Esophagus muscularis mucosa (tissue), 4 donors: ENCODE measurements at regions not wholly inside any gene's neighbourhood (a gene's known extent, or its start where the extent isn't known, plus 50 kb on each side); places are given as distances from the start of the nearest gene placed in this dataset.

Source experiments
- DNase-seq: peaks from one replicate; pipeline ENCODE4 v3.0.0-alpha.2; 2017; ENCODE audit errors: extremely low spot score
- H3K27ac ChIP-seq, 4 donors: fragments of 200-600 bp; sonication (generic); replicated peaks in 1 of 4; 1 replicate in 3 of 4; 2 replicates in 1 of 4; pipeline ENCODE4 v1.5.1; 2016 to 2019; ENCODE audit warnings: mild to moderate bottlenecking in 1 of 4
- H3K27me3 ChIP-seq, 4 donors: fragments of 200-600 bp; sonication (generic); one replicate each; pipeline versions ENCODE4 v1.5.1 to v1.6.0; 2016 to 2019
- H3K36me3 ChIP-seq, 4 donors: fragments of 200-600 bp; sonication (generic); one replicate each; pipeline ENCODE4 v1.5.1; 2016 to 2019
- H3K4me1 ChIP-seq, 4 donors: fragments of 200-600 bp; sonication (generic); one replicate each; pipeline ENCODE4 v1.5.1; 2016 to 2019
- H3K4me3 ChIP-seq, 4 donors: fragments of 200-600 bp; sonication (generic); 1 replicate in 2 of 4; 2 replicates in 2 of 4; pipeline ENCODE4 v1.5.1; 2016 to 2019; ENCODE audit warnings: mild to moderate bottlenecking in 4 of 4, moderate library complexity in 1 of 4
- H3K9me3 ChIP-seq, 4 donors: fragments of 200-600 bp; sonication (generic); 1 replicate in 3 of 4; 2 replicates in 1 of 4; pipeline ENCODE4 v1.5.1; 2016 to 2019
- EP300 ChIP-seq: sonication (generic); formaldehyde crosslinking; IDR thresholded peaks from one replicate; pipeline ENCODE4 v1.6.1; 2017; ENCODE audit warnings: antibody characterized with exemption
- POLR2A ChIP-seq: fragments of 450-650 bp; IDR thresholded peaks from one replicate; pipeline ENCODE4 v1.6.1; 2017; ENCODE audit warnings: antibody characterized with exemption, moderate library complexity, mild to moderate bottlenecking, low read depth
- POLR2AphosphoS5 ChIP-seq, 2 donors: sonication (generic); formaldehyde crosslinking; IDR thresholded peaks; one replicate each; pipeline ENCODE4 v1.6.1; 2017; ENCODE audit warnings: antibody characterized with exemption in 2 of 2
- WGBS: methylation state at CpG from one replicate; pipeline ENCODE4 v1.1.5; 2018; 5-methylcytosine and 5-hydroxymethylcytosine counted together
- intact Hi-C: fragments of 100-400 bp; cut with DNase I; formaldehyde crosslinking; loops from one replicate; pipeline ENCODE4 v1.15.1; 2023
- TF ChIP-seq, protein P1 (sequence below), 3 experiments: fragments of 200-600 bp in 2 of 3; fragments of 450-650 bp in 1 of 3; sonication (generic) in 2 of 3; IDR thresholded peaks; one replicate each; pipeline ENCODE4 v1.5.1; 2017 to 2019; ENCODE audit warnings: antibody characterized with exemption in 3 of 3, mild to moderate bottlenecking in 2 of 3, moderate library complexity in 1 of 3

DNA sequence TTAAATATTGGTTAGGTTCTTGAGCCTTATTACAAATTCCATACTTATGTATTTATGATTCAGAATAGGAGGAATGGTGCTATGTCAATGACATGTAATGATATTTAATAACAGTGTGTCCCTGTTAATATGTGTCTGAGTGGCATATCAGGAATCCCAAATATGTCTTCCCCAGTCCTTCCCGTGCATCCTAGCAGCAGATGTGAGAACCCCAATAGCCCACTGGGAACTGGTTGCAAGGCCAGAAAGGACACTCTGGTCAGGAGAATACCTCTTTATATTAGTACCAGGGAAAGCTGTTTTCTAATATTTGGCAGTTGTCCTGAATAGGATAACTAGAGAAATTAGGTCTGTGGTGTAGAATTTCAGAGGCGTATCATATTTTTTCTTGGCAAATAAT is 159.1 kb upstream of the PDE7B start:
- Histone ChIP-seq H3K9me3 (no peaks in the 10 kb centered on the region), H3K27ac (no peak overlapping the region), H3K36me3 (no peaks in the 10 kb centered on the region), H3K27me3 (no peaks in the 10 kb centered on the region), H3K4me3 (no peak overlapping the region), H3K4me1 (no peaks in the 10 kb centered on the region)
- WGBS: 84% methylated on average over 2 of the region's 2 CpGs
- TF ChIP-seq, protein P1, sequence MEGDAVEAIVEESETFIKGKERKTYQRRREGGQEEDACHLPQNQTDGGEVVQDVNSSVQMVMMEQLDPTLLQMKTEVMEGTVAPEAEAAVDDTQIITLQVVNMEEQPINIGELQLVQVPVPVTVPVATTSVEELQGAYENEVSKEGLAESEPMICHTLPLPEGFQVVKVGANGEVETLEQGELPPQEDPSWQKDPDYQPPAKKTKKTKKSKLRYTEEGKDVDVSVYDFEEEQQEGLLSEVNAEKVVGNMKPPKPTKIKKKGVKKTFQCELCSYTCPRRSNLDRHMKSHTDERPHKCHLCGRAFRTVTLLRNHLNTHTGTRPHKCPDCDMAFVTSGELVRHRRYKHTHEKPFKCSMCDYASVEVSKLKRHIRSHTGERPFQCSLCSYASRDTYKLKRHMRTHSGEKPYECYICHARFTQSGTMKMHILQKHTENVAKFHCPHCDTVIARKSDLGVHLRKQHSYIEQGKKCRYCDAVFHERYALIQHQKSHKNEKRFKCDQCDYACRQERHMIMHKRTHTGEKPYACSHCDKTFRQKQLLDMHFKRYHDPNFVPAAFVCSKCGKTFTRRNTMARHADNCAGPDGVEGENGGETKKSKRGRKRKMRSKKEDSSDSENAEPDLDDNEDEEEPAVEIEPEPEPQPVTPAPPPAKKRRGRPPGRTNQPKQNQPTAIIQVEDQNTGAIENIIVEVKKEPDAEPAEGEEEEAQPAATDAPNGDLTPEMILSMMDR (IDR thresholded peaks at IDR 0.05): no peak
- TF ChIP-seq POLR2AphosphoS5 (IDR thresholded peaks at IDR 0.05) (no peak), EP300 (no peak), POLR2A (no peak)
- no peak for DNase-seq
- intact Hi-C loops: no loop called here

GRCh38 chr6:135693811-135694370 is 157.6 kb upstream of the PDE7B start:
- intact Hi-C loops: no loop called here
- Histone ChIP-seq H3K9me3 (no peaks in the 10 kb centered on the region), H3K27ac (no peak overlapping the region), H3K36me3 (no peaks in the 10 kb centered on the region), H3K4me3 (no peak overlapping the region), H3K4me1 (no peaks in the 10 kb centered on the region), H3K27me3 (no peaks in the 10 kb centered on the region)
- no peak for DNase-seq
- TF ChIP-seq, protein P1 (IDR thresholded peaks at IDR 0.05): no peak
- TF ChIP-seq EP300 (no peak), POLR2AphosphoS5 (IDR thresholded peaks at IDR 0.05) (no peak), POLR2A (no peak)
- WGBS: 77% methylated on average over 7 of the region's 7 CpGs

GRCh38 chr6:135699705-135700104 is 151.8 kb upstream of the PDE7B start:
- intact Hi-C loops: no loop called here
- no peak for DNase-seq
- Histone ChIP-seq H3K9me3 (no peaks in the 10 kb centered on the region), H3K4me1 (no peaks in the 10 kb centered on the region), H3K36me3 (no peaks in the 10 kb centered on the region), H3K4me3 (no peak overlapping the region), H3K27me3 (no peaks in the 10 kb centered on the region), H3K27ac (no peak overlapping the region)
- WGBS: 79% methylated on average over 3 of the region's 3 CpGs
- TF ChIP-seq, protein P1 (IDR thresholded peaks at IDR 0.05): no peak
- no peak for TF ChIP-seq POLR2A
- TF ChIP-seq EP300: no peak
- no peak for TF ChIP-seq POLR2AphosphoS5 (IDR thresholded peaks at IDR 0.05)

DNA sequence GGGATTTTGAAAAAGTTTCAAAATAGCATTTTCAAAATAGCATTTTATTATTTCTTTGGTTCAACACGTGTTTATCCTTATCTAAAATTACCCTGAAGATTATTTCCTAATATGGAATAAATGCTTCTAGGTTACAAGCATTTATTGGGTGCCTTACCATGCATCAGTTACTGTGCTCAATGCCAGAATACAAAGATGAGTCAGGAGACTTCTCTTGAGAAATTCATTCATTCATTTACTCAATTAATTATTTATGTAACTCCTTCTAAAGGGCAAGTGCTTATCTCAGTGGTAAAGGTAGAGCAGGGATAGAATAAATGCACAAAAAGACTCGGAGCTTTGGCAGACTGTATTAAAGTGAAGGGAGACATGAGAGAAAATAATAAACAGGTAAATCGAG is 150.1 kb upstream of the PDE7B start:
- H3K4me3 ChIP-seq: no peak overlapping the region
- no peaks in the 10 kb centered on the region for H3K36me3 ChIP-seq
- DNase-seq: no peak
- TF ChIP-seq POLR2AphosphoS5 (IDR thresholded peaks at IDR 0.05) (no peak), EP300 (no peak), POLR2A (no peak)
- TF ChIP-seq, protein P1 (IDR thresholded peaks at IDR 0.05): no peak
- no peaks in the 10 kb centered on the region for H3K4me1 ChIP-seq
- H3K27me3 ChIP-seq: no peaks in the 10 kb centered on the region
- no peaks in the 10 kb centered on the region for H3K9me3 ChIP-seq
- WGBS: 85% methylated on average over 3 of the region's 3 CpGs
- intact Hi-C loops: no loop called here
- H3K27ac ChIP-seq: no peak overlapping the region

- intact Hi-C loops: no loop called here
Measured at GRCh38 chr6:135703007-135703406, 148.5 kb upstream of the PDE7B start.

More at GRCh38 chr6:135703007-135703406, 148.5 kb upstream of the PDE7B start:
- TF ChIP-seq POLR2AphosphoS5 (IDR thresholded peaks at IDR 0.05) (no peak), EP300 (no peak)
- TF ChIP-seq, protein P1 (IDR thresholded peaks at IDR 0.05): no peak
- Histone ChIP-seq H3K27ac (no peak overlapping the region), H3K4me3 (no peak overlapping the region), H3K4me1 (no peaks in the 10 kb centered on the region), H3K36me3 (no peaks in the 10 kb centered on the region), H3K27me3 (no peaks in the 10 kb centered on the region), H3K9me3 (no peaks in the 10 kb centered on the region)
- no peak for DNase-seq
- WGBS: 92% methylated on average over 1 of the region's 1 CpG
